ENCODE measurements at regions not wholly inside any gene's neighbourhood (a gene's known extent, or its start where the extent isn't known, plus 50 kb on each side); places are given as distances from the start of the nearest gene placed in this dataset.

GRCh38 chr20:39660965-39661364 is 698.8 kb downstream of the DHX35 start:
- H3K4me3 ChIP-seq (ENCODE audit: low read depth in 1 of 2, low read length in 1 of 2), result no peak overlapping the region
- no peaks in the 10 kb centered on the region for H3K9me3 ChIP-seq
- no peaks in the 10 kb centered on the region for H3K36me3 ChIP-seq
- H3K4me1 ChIP-seq (ENCODE audit: control insufficient read depth in 1 of 2, insufficient read depth in 1 of 2, low read depth in 1 of 2, low read length in 1 of 2), result no peaks in the 10 kb centered on the region
- TF ChIP-seq CTCF (IDR thresholded peaks at IDR 0.05), result no peak
- no peaks in the 10 kb centered on the region for H3K27me3 ChIP-seq
- no peak overlapping the region for H3K27ac ChIP-seq

GRCh38 chr20:39660226-39660625 is 698.1 kb downstream of the DHX35 start:
- no peak overlapping the region for H3K27ac ChIP-seq
- TF ChIP-seq CTCF (IDR thresholded peaks at IDR 0.05), result no peak
- no peaks in the 10 kb centered on the region for H3K27me3 ChIP-seq
- no peak overlapping the region for H3K4me3 ChIP-seq (ENCODE audit: low read depth in 1 of 2, low read length in 1 of 2)
- H3K9me3 ChIP-seq, result no peaks in the 10 kb centered on the region
- H3K36me3 ChIP-seq, result no peaks in the 10 kb centered on the region
- H3K4me1 ChIP-seq (ENCODE audit: control insufficient read depth in 1 of 2, insufficient read depth in 1 of 2, low read depth in 1 of 2, low read length in 1 of 2), result no peaks in the 10 kb centered on the region

- no peaks in the 10 kb centered on the region for H3K36me3 ChIP-seq
- H3K4me3 ChIP-seq (ENCODE audit: low read depth in 1 of 2, low read length in 1 of 2), result no peak overlapping the region
- H3K27me3 ChIP-seq, result no peaks in the 10 kb centered on the region
- no peaks in the 10 kb centered on the region for H3K9me3 ChIP-seq
- H3K27ac ChIP-seq, result no peak overlapping the region
- no peaks in the 10 kb centered on the region for H3K4me1 ChIP-seq (ENCODE audit: control insufficient read depth in 1 of 2, insufficient read depth in 1 of 2, low read depth in 1 of 2, low read length in 1 of 2)
- TF ChIP-seq CTCF (IDR thresholded peaks at IDR 0.05), result no peak
Observed at GRCh38 chr20:39658662-39659409, 696.7 kb downstream of the DHX35 start.

GRCh38 chr20:39654171-39654570 is 692.0 kb downstream of the DHX35 start:
- no peak overlapping the region for H3K4me3 ChIP-seq (ENCODE audit: low read depth in 1 of 2, low read length in 1 of 2)
- no peaks in the 10 kb centered on the region for H3K4me1 ChIP-seq (ENCODE audit: control insufficient read depth in 1 of 2, insufficient read depth in 1 of 2, low read depth in 1 of 2, low read length in 1 of 2)
- no peak for TF ChIP-seq CTCF (IDR thresholded peaks at IDR 0.05)
- no peak overlapping the region for H3K27ac ChIP-seq
- H3K36me3 ChIP-seq, result no peaks in the 10 kb centered on the region
- no peaks in the 10 kb centered on the region for H3K27me3 ChIP-seq
- no peaks in the 10 kb centered on the region for H3K9me3 ChIP-seq

GRCh38 chr20:39651645-39652325 is 689.6 kb downstream of the DHX35 start:
- TF ChIP-seq CTCF (IDR thresholded peaks at IDR 0.05), result no peak
- H3K27me3 ChIP-seq, result no peaks in the 10 kb centered on the region

More at GRCh38 chr20:39651645-39652325, 689.6 kb downstream of the DHX35 start:
- Histone ChIP-seq H3K4me3 (ENCODE audit: low read depth in 1 of 2, low read length in 1 of 2) (no peak overlapping the region), H3K9me3 (no peaks in the 10 kb centered on the region), H3K27ac (no peak overlapping the region), H3K36me3 (no peaks in the 10 kb centered on the region), H3K4me1 (ENCODE audit: control insufficient read depth in 1 of 2, insufficient read depth in 1 of 2, low read depth in 1 of 2, low read length in 1 of 2) (no peaks in the 10 kb centered on the region)

All from neutrophil (primary cell).